Keratinocyte (primary cell): ENCODE measurements at regions not wholly inside any gene's neighbourhood (a gene's known extent, or its start where the extent isn't known, plus 50 kb on each side); places are given as distances from the start of the nearest gene placed in this dataset.

Experiments
- DNase-seq: peaks from one replicate; pipeline ENCODE4 v3.0.0-alpha.2; 2011; ENCODE audit warnings: low read depth, missing footprints, low spot score
- FAIRE-seq: peaks from 2 replicates; lab custom pipeline; 2011; peaks lifted over from hg19 to GRCh38; lab: Jason Lieb, UNC
- H2AFZ ChIP-seq: 2 replicates; pipeline ENCODE4 v1.6.0; 2012; ENCODE audit warnings: low read length, control low read depth, inconsistent platforms; ENCODE audit not compliant: control insufficient read depth
- H3K27ac ChIP-seq: 2 replicates; pipeline ENCODE4 v1.5.1; 2011; ENCODE audit warnings: low read length; ENCODE audit not compliant: control insufficient read depth, insufficient read depth
- H3K27me3 ChIP-seq: 3 replicates; pipeline ENCODE4 v1.6.0; 2011; ENCODE audit warnings: low read length; ENCODE audit not compliant: control insufficient read depth, insufficient read depth; ENCODE audit errors: extremely low read depth
- H3K36me3 ChIP-seq, 2 experiments: 2 replicates in 1 of 2; 3 replicates in 1 of 2; pipeline ENCODE4 v1.5.1; 2011; ENCODE audit warnings: low read length in 2 of 2, mild to moderate bottlenecking in 1 of 2; ENCODE audit not compliant: control insufficient read depth in 2 of 2, insufficient read depth in 2 of 2; ENCODE audit errors: extremely low read depth in 1 of 2
- H3K4me1 ChIP-seq: 3 replicates; pipeline ENCODE4 v1.5.1; 2011; ENCODE audit warnings: low read length; ENCODE audit not compliant: control insufficient read depth, insufficient read depth; ENCODE audit errors: extremely low read depth
- H3K4me2 ChIP-seq: 3 replicates; pipeline ENCODE4 v1.6.0; 2011; ENCODE audit warnings: low read depth, low read length; ENCODE audit not compliant: control insufficient read depth, insufficient read depth; ENCODE audit errors: extremely low read depth
- H3K4me3 ChIP-seq, 3 experiments: fragments of 200-600 bp in 1 of 3; sonication (generic) in 1 of 3; 2 replicates in 2 of 3; 3 replicates in 1 of 3; pipeline ENCODE4 v1.5.1; 2011 to 2016; ENCODE audit warnings: low read length in 3 of 3, mild to moderate bottlenecking in 3 of 3, control low read depth in 2 of 3, inconsistent platforms in 1 of 3, low read depth in 1 of 3, mixed read lengths in 1 of 3, mixed run types in 1 of 3, moderate library complexity in 1 of 3; ENCODE audit not compliant: control insufficient read depth in 2 of 3, insufficient read depth in 2 of 3; ENCODE audit errors: extremely low read depth in 1 of 3
- H3K79me2 ChIP-seq: 2 replicates; pipeline ENCODE4 v1.6.0; 2012; ENCODE audit warnings: low read length; ENCODE audit not compliant: control insufficient read depth, insufficient read depth
- H3K9ac ChIP-seq: 3 replicates; pipeline ENCODE4 v1.6.0; 2011; ENCODE audit warnings: low read length; ENCODE audit not compliant: control insufficient read depth, insufficient read depth; ENCODE audit errors: extremely low read depth
- H3K9me1 ChIP-seq: 3 replicates; pipeline ENCODE4 v1.6.0; 2011; ENCODE audit warnings: low read length; ENCODE audit not compliant: control insufficient read depth, insufficient read depth; ENCODE audit errors: extremely low read depth
- H3K9me3 ChIP-seq: 2 replicates; pipeline ENCODE4 v1.5.1; 2012; ENCODE audit warnings: low read depth, low read length; ENCODE audit not compliant: control insufficient read depth
- H4K20me1 ChIP-seq: 3 replicates; pipeline ENCODE4 v1.6.0; 2011; ENCODE audit warnings: low read length; ENCODE audit not compliant: control insufficient read depth, insufficient read depth; ENCODE audit errors: extremely low read depth
- CTCF ChIP-seq, 3 experiments: IDR thresholded peaks in 1 of 3; conservative IDR thresholded peaks in 1 of 3; optimal IDR thresholded peaks in 1 of 3; 2 replicates in 2 of 3; 3 replicates in 1 of 3; pipeline versions ENCODE3 to v1.5.1; 2011; ENCODE audit warnings: low read length in 3 of 3, mild to moderate bottlenecking in 3 of 3, moderate library complexity in 2 of 3, control low read depth in 1 of 3, inconsistent platforms in 1 of 3; ENCODE audit not compliant: insufficient read depth in 2 of 3; ENCODE audit errors: extremely low read depth in 1 of 3
- EZH2 ChIP-seq: IDR thresholded peaks from one replicate; pipeline ENCODE4 v1.6.1; 2012; ENCODE audit warnings: inconsistent platforms, mild to moderate bottlenecking, low read length, moderate library complexity
- dilution Hi-C: fragments of 300-500 bp; cut with MboI; formaldehyde crosslinking; loops from one replicate; pipeline ENCODE4 v1.7.0; 2020; ENCODE audit warnings: low sequenced_read_pairs; ENCODE audit not compliant: extremely low pct_ligation_motif_present

- Histone ChIP-seq H3K36me3 (no peaks in the 10 kb centered on the region), H2AFZ (no peak overlapping the region), H3K27ac (no peak overlapping the region), H3K9me3 (no peaks in the 10 kb centered on the region), H3K4me1 (no peaks in the 10 kb centered on the region), H4K20me1 (no peaks in the 10 kb centered on the region), H3K79me2 (no peaks in the 10 kb centered on the region), H3K9me1 (no peaks in the 10 kb centered on the region), H3K4me2 (no peak overlapping the region), H3K27me3 (no peaks in the 10 kb centered on the region), H3K4me3 (no peak overlapping the region), H3K9ac (no peak overlapping the region)
- dilution Hi-C loops, result no loop called here
- TF ChIP-seq CTCF (optimal IDR thresholded peaks at IDR 0.05 in 1 of 3, IDR thresholded peaks at IDR 0.05 in 1 of 3, conservative IDR thresholded peaks at IDR 0.05 in 1 of 3; ENCODE audit: extremely low read depth in 1 of 3, insufficient read depth in 2 of 3, low read length in 3 of 3) (no peak), EZH2 (no peak)
- FAIRE-seq (no peak), DNase-seq (no peak)
Measured at GRCh38 chr5:52448111-52448510, 339.6 kb upstream of the ITGA1 start.

- Histone ChIP-seq H3K4me1 (no peaks in the 10 kb centered on the region), H3K4me3 (no peak overlapping the region), H3K79me2 (no peaks in the 10 kb centered on the region), H3K4me2 (no peak overlapping the region), H3K9me1 (no peaks in the 10 kb centered on the region), H2AFZ (no peak overlapping the region), H3K27me3 (no peaks in the 10 kb centered on the region), H3K27ac (no peak overlapping the region), H4K20me1 (no peaks in the 10 kb centered on the region), H3K9ac (no peak overlapping the region), H3K36me3 (no peaks in the 10 kb centered on the region), H3K9me3 (no peaks in the 10 kb centered on the region)
- dilution Hi-C loops, result no loop called here
- DNase-seq (no peak), FAIRE-seq (no peak)
- TF ChIP-seq EZH2 (no peak), CTCF (optimal IDR thresholded peaks at IDR 0.05 in 1 of 3, IDR thresholded peaks at IDR 0.05 in 1 of 3, conservative IDR thresholded peaks at IDR 0.05 in 1 of 3; ENCODE audit: extremely low read depth in 1 of 3, insufficient read depth in 2 of 3, low read length in 3 of 3) (no peak)
Measured at GRCh38 chr5:52449516-52449915, 338.2 kb upstream of the ITGA1 start.
